B cell (primary cell): ENCODE measurements at regions not wholly inside any gene's neighbourhood (a gene's known extent, or its start where the extent isn't known, plus 50 kb on each side); places are given as distances from the start of the nearest gene placed in this dataset.

Experiments used
- CTCF ChIP-seq: fragments of 200-600 bp; IDR thresholded peaks from one replicate; pipeline ENCODE4 v1.8.0; 2022; ENCODE audit warnings: antibody characterized with exemption, mild to moderate bottlenecking
- EZH2 ChIP-seq: IDR thresholded peaks from 2 replicates; pipeline ENCODE4 v1.6.1; 2012; ENCODE audit warnings: borderline replicate concordance, low read depth, mild to moderate bottlenecking, moderate library complexity, low read length; ENCODE audit not compliant: insufficient read depth, poor library complexity, severe bottlenecking

GRCh38 chr10:28928484-28928883 lies 251.2 kb downstream of the BAMBI start:
- TF ChIP-seq CTCF (no peak), EZH2 (no peak)
